ENCODE measurements at regions not wholly inside any gene's neighbourhood (a gene's known extent, or its start where the extent isn't known, plus 50 kb on each side); places are given as distances from the start of the nearest gene placed in this dataset.

DNA sequence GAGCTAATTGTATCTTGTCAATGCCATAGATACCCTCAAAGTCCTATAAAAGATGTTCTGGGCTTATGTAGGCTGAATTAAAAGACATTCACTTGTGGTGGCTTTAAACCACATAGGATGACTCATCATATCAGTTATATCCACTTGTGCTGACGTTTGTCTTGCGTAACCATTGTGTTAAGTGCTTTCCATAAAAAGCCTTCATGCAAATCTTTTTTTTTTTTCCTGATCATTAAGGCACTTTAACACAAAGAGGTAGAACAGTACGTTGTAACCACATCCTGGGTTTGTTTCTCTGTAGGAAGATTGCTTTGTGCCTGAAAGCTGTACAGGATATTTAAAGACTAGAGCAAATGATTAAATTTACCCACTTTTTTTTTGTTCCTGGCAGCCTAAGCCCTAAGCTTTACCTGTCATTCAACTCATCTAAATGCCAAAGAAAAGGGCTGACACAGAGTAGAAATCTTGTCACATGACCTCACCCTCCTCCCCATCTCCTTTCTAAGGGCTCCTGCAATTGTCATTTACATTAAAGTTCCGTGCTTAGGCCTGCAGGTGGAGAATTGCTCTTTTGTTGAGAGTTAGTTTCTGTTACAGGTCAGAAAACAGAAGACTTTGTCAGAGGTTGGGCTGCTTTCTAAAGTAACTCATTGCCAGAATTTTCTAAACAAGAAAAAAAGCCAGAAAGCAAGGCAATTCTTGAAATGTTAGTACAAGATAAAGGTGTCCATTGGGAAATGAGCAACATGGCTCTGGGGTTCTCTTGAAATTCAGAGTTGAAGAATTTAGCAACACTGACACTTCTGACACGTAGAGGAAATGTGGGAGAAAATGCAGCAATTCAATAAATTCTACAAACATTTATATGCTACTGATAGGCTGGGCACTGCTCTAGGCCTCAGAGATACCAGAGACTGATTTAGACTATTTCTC lies 555.6 kb downstream of the PPARGC1A start:
- TF ChIP-seq, protein P1, sequence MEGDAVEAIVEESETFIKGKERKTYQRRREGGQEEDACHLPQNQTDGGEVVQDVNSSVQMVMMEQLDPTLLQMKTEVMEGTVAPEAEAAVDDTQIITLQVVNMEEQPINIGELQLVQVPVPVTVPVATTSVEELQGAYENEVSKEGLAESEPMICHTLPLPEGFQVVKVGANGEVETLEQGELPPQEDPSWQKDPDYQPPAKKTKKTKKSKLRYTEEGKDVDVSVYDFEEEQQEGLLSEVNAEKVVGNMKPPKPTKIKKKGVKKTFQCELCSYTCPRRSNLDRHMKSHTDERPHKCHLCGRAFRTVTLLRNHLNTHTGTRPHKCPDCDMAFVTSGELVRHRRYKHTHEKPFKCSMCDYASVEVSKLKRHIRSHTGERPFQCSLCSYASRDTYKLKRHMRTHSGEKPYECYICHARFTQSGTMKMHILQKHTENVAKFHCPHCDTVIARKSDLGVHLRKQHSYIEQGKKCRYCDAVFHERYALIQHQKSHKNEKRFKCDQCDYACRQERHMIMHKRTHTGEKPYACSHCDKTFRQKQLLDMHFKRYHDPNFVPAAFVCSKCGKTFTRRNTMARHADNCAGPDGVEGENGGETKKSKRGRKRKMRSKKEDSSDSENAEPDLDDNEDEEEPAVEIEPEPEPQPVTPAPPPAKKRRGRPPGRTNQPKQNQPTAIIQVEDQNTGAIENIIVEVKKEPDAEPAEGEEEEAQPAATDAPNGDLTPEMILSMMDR (IDR thresholded peaks at IDR 0.05) = peak in 2 of 6 experiments; percentile 5 to 16
- TF ChIP-seq POLR2A (IDR thresholded peaks at IDR 0.05) = no peak
